ENCODE measurements at regions not wholly inside any gene's neighbourhood (a gene's known extent, or its start where the extent isn't known, plus 50 kb on each side); places are given as distances from the start of the nearest gene placed in this dataset.

- TF ChIP-seq SIN3A (IDR thresholded peaks at IDR 0.05; ENCODE audit: borderline replicate concordance, insufficient read depth, low read length) (no peak), FOXP2 (optimal IDR thresholded peaks at IDR 0.05; ENCODE audit: borderline replicate concordance, extremely low read depth, extremely low read length, insufficient read depth) (no peak), REST (IDR thresholded peaks at IDR 0.05; ENCODE audit: insufficient read depth in 1 of 2, low read depth in 2 of 2, low read length in 2 of 2) (no peak), POLR2AphosphoS5 (IDR thresholded peaks at IDR 0.05; ENCODE audit: low read depth, low read length) (no peak), TAF1 (IDR thresholded peaks at IDR 0.05; ENCODE audit: borderline replicate concordance, insufficient read depth, low read length) (no peak)
Observed at GRCh38 chr6:121896363-121896762, 460.9 kb downstream of the GJA1 start.

GRCh38 chr6:121896771-121897170 is 461.3 kb downstream of the GJA1 start:
- TF ChIP-seq SIN3A (IDR thresholded peaks at IDR 0.05; ENCODE audit: borderline replicate concordance, insufficient read depth, low read length) (no peak), TAF1 (IDR thresholded peaks at IDR 0.05; ENCODE audit: borderline replicate concordance, insufficient read depth, low read length) (no peak), POLR2AphosphoS5 (IDR thresholded peaks at IDR 0.05; ENCODE audit: low read depth, low read length) (no peak), FOXP2 (optimal IDR thresholded peaks at IDR 0.05; ENCODE audit: borderline replicate concordance, extremely low read depth, extremely low read length, insufficient read depth) (no peak), REST (IDR thresholded peaks at IDR 0.05; ENCODE audit: insufficient read depth in 1 of 2, low read depth in 2 of 2, low read length in 2 of 2) (no peak)

GRCh38 chr6:121897337-121897760 is 461.9 kb downstream of the GJA1 start:
- no peak for TF ChIP-seq REST (IDR thresholded peaks at IDR 0.05; ENCODE audit: insufficient read depth in 1 of 2, low read depth in 2 of 2, low read length in 2 of 2)
- no peak for TF ChIP-seq TAF1 (IDR thresholded peaks at IDR 0.05; ENCODE audit: borderline replicate concordance, insufficient read depth, low read length)
- no peak for TF ChIP-seq FOXP2 (optimal IDR thresholded peaks at IDR 0.05; ENCODE audit: borderline replicate concordance, extremely low read depth, extremely low read length, insufficient read depth)
- TF ChIP-seq POLR2AphosphoS5 (IDR thresholded peaks at IDR 0.05; ENCODE audit: low read depth, low read length) = no peak
- no peak for TF ChIP-seq SIN3A (IDR thresholded peaks at IDR 0.05; ENCODE audit: borderline replicate concordance, insufficient read depth, low read length)

GRCh38 chr6:121901432-121901831 is 466.0 kb downstream of the GJA1 start:
- TF ChIP-seq REST (IDR thresholded peaks at IDR 0.05; ENCODE audit: insufficient read depth in 1 of 2, low read depth in 2 of 2, low read length in 2 of 2) = no peak
- no peak for TF ChIP-seq TAF1 (IDR thresholded peaks at IDR 0.05; ENCODE audit: borderline replicate concordance, insufficient read depth, low read length)
- no peak for TF ChIP-seq FOXP2 (optimal IDR thresholded peaks at IDR 0.05; ENCODE audit: borderline replicate concordance, extremely low read depth, extremely low read length, insufficient read depth)
- no peak for TF ChIP-seq SIN3A (IDR thresholded peaks at IDR 0.05; ENCODE audit: borderline replicate concordance, insufficient read depth, low read length)
- no peak for TF ChIP-seq POLR2AphosphoS5 (IDR thresholded peaks at IDR 0.05; ENCODE audit: low read depth, low read length)

GRCh38 chr6:121904559-121904958 is 469.1 kb downstream of the GJA1 start:
- no peak for TF ChIP-seq POLR2AphosphoS5 (IDR thresholded peaks at IDR 0.05; ENCODE audit: low read depth, low read length)
- no peak for TF ChIP-seq FOXP2 (optimal IDR thresholded peaks at IDR 0.05; ENCODE audit: borderline replicate concordance, extremely low read depth, extremely low read length, insufficient read depth)
- no peak for TF ChIP-seq SIN3A (IDR thresholded peaks at IDR 0.05; ENCODE audit: borderline replicate concordance, insufficient read depth, low read length)
- TF ChIP-seq TAF1 (IDR thresholded peaks at IDR 0.05; ENCODE audit: borderline replicate concordance, insufficient read depth, low read length) = no peak
- TF ChIP-seq REST (IDR thresholded peaks at IDR 0.05; ENCODE audit: insufficient read depth in 1 of 2, low read depth in 2 of 2, low read length in 2 of 2) = no peak

Data from PFSK-1 (cell line).